SK-N-SH (cell line): ENCODE measurements at regions not wholly inside any gene's neighbourhood (a gene's known extent, or its start where the extent isn't known, plus 50 kb on each side); places are given as distances from the start of the nearest gene placed in this dataset.

ENCODE experiments used
- CTCF ChIA-PET: fragments of 300-600, 350-600 bp; formaldehyde crosslinking; extraction: SDS; loops from one replicate; lab custom pipeline; 2021; lab: Yijun Ruan, JAX
- POLR2A ChIA-PET: fragments of 350-600 bp; sonication (Branson Sonifier 250); formaldehyde crosslinking; extraction: SDS; loops from one replicate; lab custom pipeline; 2020; ENCODE audit warnings: antibody characterized with exemption, inconsistent platforms; lab: Yijun Ruan, JAX
- DNase-seq: peaks from one replicate; pipeline ENCODE4 v3.0.0; 2012
- H2AFZ ChIP-seq: fragments of 200-600 bp; sonication (generic); 2 replicates; pipeline ENCODE4 v1.8.1; 2016; ENCODE audit warnings: antibody characterized with exemption, mild to moderate bottlenecking, low read depth
- H3F3A ChIP-seq: fragments of 200-600 bp; sonication (generic); replicated peaks from 2 replicates; pipeline ENCODE3; 2016; ENCODE audit warnings: antibody characterized with exemption, mild to moderate bottlenecking; ENCODE audit not compliant: insufficient read depth
- H3K27ac ChIP-seq, 2 experiments: fragments of 200-500 bp in 1 of 2; fragments of 200-600 bp in 1 of 2; sonication (Bioruptor generic) in 1 of 2; sonication (generic), shearing (Covaris generic) in 1 of 2; 2 replicates each; pipeline versions ENCODE4 v1.5.1 to v1.6.1; 2014 to 2016; ENCODE audit warnings: low read depth in 2 of 2, inconsistent platforms in 1 of 2, low read length in 1 of 2, mild to moderate bottlenecking in 1 of 2, mixed read lengths in 1 of 2
- H3K27me3 ChIP-seq: fragments of 200-600 bp; sonication (generic), shearing (Covaris generic); 2 replicates; pipeline ENCODE4 v1.6.1; 2016; ENCODE audit warnings: mixed run types; ENCODE audit not compliant: insufficient read depth
- H3K36me3 ChIP-seq, 2 experiments: fragments of 200-500 bp in 1 of 2; fragments of 200-600 bp in 1 of 2; sonication (Bioruptor generic) in 1 of 2; sonication (generic) in 1 of 2; replicated peaks in 1 of 2; 2 replicates each; pipeline versions ENCODE3 to v1.5.1; 2014 to 2016; ENCODE audit warnings: low read length in 1 of 2, mild to moderate bottlenecking in 1 of 2; ENCODE audit not compliant: insufficient read depth in 2 of 2, control insufficient read depth in 1 of 2
- H3K4me1 ChIP-seq, 2 experiments: fragments of 200-500 bp in 1 of 2; fragments of 200-600 bp in 1 of 2; sonication (Bioruptor generic) in 1 of 2; sonication (generic), shearing (Covaris generic) in 1 of 2; 2 replicates each; pipeline versions ENCODE4 v1.5.1 to v1.6.1; 2014 to 2016; ENCODE audit warnings: low read depth in 1 of 2, low read length in 1 of 2, mixed run types in 1 of 2; ENCODE audit not compliant: insufficient read depth in 2 of 2, control insufficient read depth in 1 of 2
- H3K4me2 ChIP-seq: fragments of 200-600 bp; sonication (generic), shearing (Covaris generic); 2 replicates; pipeline ENCODE4 v1.6.1; 2017; ENCODE audit warnings: mixed run types
- H3K4me3 ChIP-seq, 2 experiments: fragments of 200-500 bp in 1 of 2; fragments of 200-600 bp in 1 of 2; sonication (Bioruptor generic) in 1 of 2; sonication (generic), shearing (Covaris generic) in 1 of 2; 2 replicates each; pipeline versions ENCODE4 v1.5.1 to v1.8.1; 2014 to 2016; ENCODE audit warnings: low read depth in 2 of 2, inconsistent platforms in 1 of 2, low read length in 1 of 2, mild to moderate bottlenecking in 1 of 2, mixed read lengths in 1 of 2, moderate library complexity in 1 of 2
- H3K79me2 ChIP-seq: fragments of 200-600 bp; sonication (generic); 2 replicates; pipeline ENCODE4 v1.8.1; 2017; ENCODE audit warnings: mild to moderate bottlenecking; ENCODE audit not compliant: insufficient read depth
- H3K9ac ChIP-seq: fragments of 200-600 bp; sonication (generic); 2 replicates; pipeline ENCODE4 v1.6.1; 2017; ENCODE audit warnings: mixed run types
- H3K9me2 ChIP-seq: fragments of 200-600 bp; sonication (generic); 2 replicates; pipeline ENCODE4 v1.6.1; 2017; ENCODE audit warnings: mixed run types
- H3K9me3 ChIP-seq: fragments of 200-600 bp; sonication (generic); 2 replicates; pipeline ENCODE4 v1.6.1; 2017; ENCODE audit warnings: mixed run types, mild to moderate bottlenecking, moderate library complexity
- H4K20me1 ChIP-seq: fragments of 200-600 bp; sonication (generic); 2 replicates; pipeline ENCODE4 v1.6.1; 2017; ENCODE audit warnings: mild to moderate bottlenecking, mixed run types; ENCODE audit not compliant: insufficient read depth
- EP300 ChIP-seq, 2 experiments: IDR thresholded peaks; 2 replicates each; pipeline versions ENCODE4 v1.4.0 to v1.6.1; 2012; ENCODE audit warnings: borderline replicate concordance in 1 of 2, low read depth in 1 of 2, low read length in 1 of 2
- EZH2phosphoT487 ChIP-seq: fragments of 200-600 bp; sonication (generic); IDR thresholded peaks from 2 replicates; pipeline ENCODE4 v1.6.1; 2017; ENCODE audit warnings: low read depth, mixed run types, mild to moderate bottlenecking, antibody characterized with exemption, moderate library complexity, borderline replicate concordance
- FOXJ3 ChIP-seq: sonication (generic); formaldehyde crosslinking; IDR thresholded peaks from 2 replicates; pipeline ENCODE4 v1.5.1; 2020; ENCODE audit warnings: mild to moderate bottlenecking, missing genetic modification reagents
- FOXM1 ChIP-seq: IDR thresholded peaks from 2 replicates; pipeline ENCODE4 v1.4.0; 2012; ENCODE audit warnings: low read depth, mild to moderate bottlenecking
- IRF3 ChIP-seq: fragments of 150-350 bp; IDR thresholded peaks from 2 replicates; pipeline ENCODE4 v1.6.1; 2016; ENCODE audit warnings: mild to moderate bottlenecking, low read depth, low read length
- MEF2A ChIP-seq: IDR thresholded peaks from 2 replicates; pipeline ENCODE4 v1.4.0; 2012; ENCODE audit warnings: low read depth, borderline replicate concordance
- NRF1 ChIP-seq: IDR thresholded peaks from 2 replicates; pipeline ENCODE4 v1.6.1; 2012; ENCODE audit warnings: low read depth, mild to moderate bottlenecking, low read length
- RAD21 ChIP-seq: IDR thresholded peaks from 2 replicates; pipeline ENCODE4 v1.6.1; 2012; ENCODE audit warnings: mild to moderate bottlenecking, low read length
- RCOR1 ChIP-seq: fragments of 150-350 bp; IDR thresholded peaks from 2 replicates; pipeline ENCODE4 v1.6.1; 2017; ENCODE audit warnings: antibody characterized with exemption, low read length
- REST ChIP-seq: IDR thresholded peaks from 2 replicates; pipeline ENCODE4 v1.6.1; 2012; ENCODE audit warnings: mild to moderate bottlenecking, low read depth, low read length, moderate library complexity
- RFX5 ChIP-seq: IDR thresholded peaks from 2 replicates; pipeline ENCODE4 v1.6.1; 2012; ENCODE audit warnings: mild to moderate bottlenecking, improper control_type of control experiment, low read length
- RXRA ChIP-seq: IDR thresholded peaks from 2 replicates; pipeline ENCODE4 v1.4.0; 2012; ENCODE audit warnings: low read depth, mild to moderate bottlenecking, borderline replicate concordance
- SIN3A ChIP-seq: IDR thresholded peaks from 2 replicates; pipeline ENCODE4 v1.6.1; 2012; ENCODE audit warnings: low read depth, mild to moderate bottlenecking, low read length, moderate library complexity, borderline replicate concordance
- TAF1 ChIP-seq: IDR thresholded peaks from 2 replicates; pipeline ENCODE4 v1.6.1; 2012; ENCODE audit warnings: low read depth, mild to moderate bottlenecking, low read length, moderate library complexity, borderline replicate concordance
- TEAD4 ChIP-seq: IDR thresholded peaks from 2 replicates; pipeline ENCODE4 v1.4.0; 2012; ENCODE audit warnings: mild to moderate bottlenecking, borderline replicate concordance; ENCODE audit not compliant: insufficient read depth
- USF1 ChIP-seq: IDR thresholded peaks from 2 replicates; pipeline ENCODE4 v1.4.0; 2012; ENCODE audit warnings: low read depth, borderline replicate concordance
- USF2 ChIP-seq: fragments of 150-350 bp; IDR thresholded peaks from 2 replicates; pipeline ENCODE4 v1.6.1; 2017; ENCODE audit warnings: antibody characterized with exemption, low read length, low read depth, borderline replicate concordance
- YY1 ChIP-seq: IDR thresholded peaks from 2 replicates; pipeline ENCODE4 v1.4.0; 2012; ENCODE audit warnings: low read depth, mild to moderate bottlenecking
- WGBS: methylation state at CpG from one replicate; pipeline ENCODE4 v1.1.6; 2017; ENCODE audit warnings: low lambda C conversion rate; 5-methylcytosine and 5-hydroxymethylcytosine counted together

DNA sequence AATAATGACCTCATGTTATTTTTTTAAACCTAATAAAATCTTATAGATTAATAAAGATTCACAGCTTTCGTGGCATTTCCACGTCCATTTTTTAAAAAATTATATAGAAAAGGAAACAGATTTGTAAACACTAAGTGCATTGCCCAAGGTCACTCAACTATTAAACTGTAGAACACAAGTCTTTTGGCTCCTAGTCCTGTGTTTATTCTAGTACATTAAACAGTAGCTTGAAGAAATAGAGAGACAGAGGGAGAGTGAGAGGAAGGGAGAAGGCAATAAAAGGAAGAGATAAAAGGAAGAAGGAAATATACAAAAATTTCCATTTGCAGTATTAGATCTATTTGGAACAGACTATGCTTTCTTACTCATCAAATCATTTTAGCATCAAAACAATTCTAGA lies 586.7 kb upstream of the CITED2 start:
- TF ChIP-seq RCOR1, result no peak
- TF ChIP-seq TAF1, result no peak
- TF ChIP-seq FOXJ3, result no peak
- TF ChIP-seq MEF2A, result no peak
- no peak for TF ChIP-seq RAD21
- peaks cover 3 to 7% of the 10 kb centered on the region in 2 experiments; a peak in 2 of 4 replicates for H3K4me1 ChIP-seq
- H3K4me2 ChIP-seq, result no peak overlapping the region
- no peak for DNase-seq
- ChIA-PET POLR2A (no interaction called here), CTCF (interaction anchor here (1.3 kb wide), 1 partner anchor 16 kb away, joined by 3 read pairs; no protein-coding TSS in a partner anchor)
- no peak overlapping the region for H3K9ac ChIP-seq
- H4K20me1 ChIP-seq, result no peaks in the 10 kb centered on the region
- H3K9me2 ChIP-seq, result no peaks in the 10 kb centered on the region
- WGBS, result 74% methylated on average over 2 of the region's 2 CpGs
- H3K4me3 ChIP-seq, result no peak overlapping the region
- no peaks in the 10 kb centered on the region for H3K36me3 ChIP-seq
- no peaks in the 10 kb centered on the region for H3K79me2 ChIP-seq
- peaks cover 6% of the 10 kb centered on the region for H3K9me3 ChIP-seq
- H2AFZ ChIP-seq, result no peak overlapping the region
- H3K27ac ChIP-seq, result no peak overlapping the region
- no peaks in the 10 kb centered on the region for H3K27me3 ChIP-seq
- no peaks in the 10 kb centered on the region for H3F3A ChIP-seq

- peaks cover 6% of the 10 kb centered on the region for H3K9me3 ChIP-seq
- H3K27me3 ChIP-seq, result no peaks in the 10 kb centered on the region
- H3K9ac ChIP-seq, result no peak overlapping the region
- no peaks in the 10 kb centered on the region for H3K36me3 ChIP-seq
- DNase-seq, result no peak
- no peak overlapping the region for H3K4me2 ChIP-seq
- no peaks in the 10 kb centered on the region for H3K9me2 ChIP-seq
- H4K20me1 ChIP-seq, result no peaks in the 10 kb centered on the region
- H3F3A ChIP-seq, result no peaks in the 10 kb centered on the region
- no peaks in the 10 kb centered on the region for H3K79me2 ChIP-seq
- peaks cover 3 to 7% of the 10 kb centered on the region in 2 experiments; a peak in 2 of 4 replicates for H3K4me1 ChIP-seq
- POLR2A ChIA-PET, result no interaction called here
- 70% methylated on average over 2 of the region's 2 CpGs for WGBS
- H2AFZ ChIP-seq, result no peak overlapping the region
- H3K4me3 ChIP-seq, result no peak overlapping the region
- TF ChIP-seq REST (no peak), USF1 (no peak), RCOR1 (no peak), EP300 (IDR thresholded peaks at IDR 0.05; ENCODE audit: borderline replicate concordance in 1 of 2, low read depth in 1 of 2, low read length in 1 of 2) (no peak), TEAD4 (no peak), USF2 (no peak), RXRA (no peak), EZH2phosphoT487 (no peak), NRF1 (no peak), RFX5 (no peak), RAD21 (no peak), YY1 (no peak), FOXM1 (no peak), SIN3A (no peak), IRF3 (no peak), MEF2A (no peak)
- H3K27ac ChIP-seq, result no peak overlapping the region
- CTCF ChIA-PET, result interaction anchor here (1.3 kb wide), 1 partner anchor 17 kb away, joined by 3 read pairs; no protein-coding TSS in a partner anchor
These were observed 586.2 kb upstream of the CITED2 start for GRCh38 chr6:139960671-139961070.
